GM23338 (cell line): ENCODE measurements at regions not wholly inside any gene's neighbourhood (a gene's known extent, or its start where the extent isn't known, plus 50 kb on each side); places are given as distances from the start of the nearest gene placed in this dataset.

Source experiments
- ATAC-seq: fragments of 200-7000 bp; cut with Tn5 transposase; 3 replicates; pipeline ENCODE4 v1.9.1; 2020
- DNase-seq: peaks from one replicate; pipeline ENCODE4 v3.0.0-alpha.2; 2015; ENCODE audit warnings: low spot score
- H2AFZ ChIP-seq: fragments of 200-600 bp; sonication (generic); 2 replicates; pipeline ENCODE4 v1.8.0; 2016; ENCODE audit warnings: antibody characterized with exemption, mild to moderate bottlenecking, moderate library complexity
- H3F3A ChIP-seq: fragments of 200-600 bp; sonication (generic); replicated peaks from 2 replicates; pipeline ENCODE4 v1.8.0; 2017; ENCODE audit warnings: antibody characterized with exemption, mixed run types, low read depth
- H3K27ac ChIP-seq: fragments of 200-600 bp; sonication (generic); 2 replicates; pipeline ENCODE4 v1.6.1; 2016; ENCODE audit warnings: low read depth
- H3K27me3 ChIP-seq: fragments of 200-600 bp; sonication (generic); 2 replicates; pipeline ENCODE4 v1.8.0; 2016; ENCODE audit warnings: mild to moderate bottlenecking, mixed run types, moderate library complexity; ENCODE audit not compliant: insufficient read depth
- H3K36me3 ChIP-seq: fragments of 200-600 bp; sonication (generic); 2 replicates; pipeline ENCODE4 v1.8.0; 2016; ENCODE audit warnings: mild to moderate bottlenecking; ENCODE audit not compliant: insufficient read depth
- H3K4me1 ChIP-seq: fragments of 200-600 bp; sonication (generic); 2 replicates; pipeline ENCODE4 v1.8.0; 2016; ENCODE audit warnings: mild to moderate bottlenecking, moderate library complexity; ENCODE audit not compliant: insufficient read depth
- H3K4me2 ChIP-seq: fragments of 200-600 bp; sonication (generic); 2 replicates; pipeline ENCODE4 v1.7.1; 2017; ENCODE audit warnings: mixed run types
- H3K4me3 ChIP-seq: fragments of 200-600 bp; sonication (generic); 2 replicates; pipeline ENCODE4 v1.6.1; 2016; ENCODE audit warnings: mixed run types
- H3K79me2 ChIP-seq: fragments of 200-600 bp; sonication (generic); replicated peaks from 2 replicates; pipeline ENCODE4 v1.8.0; 2017; ENCODE audit warnings: mild to moderate bottlenecking; ENCODE audit not compliant: insufficient read depth
- H3K9me2 ChIP-seq: fragments of 200-600 bp; sonication (generic); 2 replicates; pipeline ENCODE4 v1.8.0; 2017; ENCODE audit not compliant: insufficient read depth
- H4K20me1 ChIP-seq: fragments of 200-600 bp; sonication (generic); replicated peaks from 2 replicates; pipeline ENCODE4 v1.8.0; 2017; ENCODE audit warnings: mild to moderate bottlenecking; ENCODE audit not compliant: insufficient read depth
- H3K27ac Mint-ChIP-seq: 2 replicates; pipeline ENCODE4 v1.8.0; 2020; ENCODE audit warnings: inconsistent platforms, mild to moderate bottlenecking, moderate library complexity, mixed read lengths
- H3K27me3 Mint-ChIP-seq: 3 replicates; pipeline ENCODE4 v1.8.0; 2022; ENCODE audit warnings: low read depth, mild to moderate bottlenecking, moderate library complexity, mixed read lengths, inconsistent platforms; ENCODE audit not compliant: insufficient read depth, poor library complexity
- H3K36me3 Mint-ChIP-seq: 3 replicates; pipeline ENCODE4 v1.8.0; 2021; ENCODE audit warnings: low read depth, mild to moderate bottlenecking, inconsistent platforms, moderate library complexity, mixed read lengths
- H3K4me1 Mint-ChIP-seq: 3 replicates; pipeline ENCODE4 v1.8.0; 2020; ENCODE audit warnings: mild to moderate bottlenecking, inconsistent platforms, mixed read lengths
- H3K4me3 Mint-ChIP-seq: 3 replicates; pipeline ENCODE4 v1.8.0; 2021; ENCODE audit warnings: moderate library complexity, mild to moderate bottlenecking, inconsistent platforms, mixed read lengths
- H3K9me3 Mint-ChIP-seq: 3 replicates; pipeline ENCODE4 v1.8.0; 2020; ENCODE audit warnings: moderate library complexity, mild to moderate bottlenecking, inconsistent platforms, mixed read lengths
- JUNB ChIP-seq: IDR thresholded peaks from one replicate; pipeline ENCODE4 v1.6.1; 2016; ENCODE audit warnings: antibody characterized with exemption; ENCODE audit not compliant: unreplicated experiment
- NANOG ChIP-seq: IDR thresholded peaks from 2 replicates; pipeline ENCODE4 v1.6.1; 2016; ENCODE audit warnings: antibody characterized with exemption, borderline replicate concordance
- POLR2AphosphoS5 ChIP-seq: IDR thresholded peaks from 2 replicates; pipeline ENCODE4 v1.6.1; 2016; ENCODE audit warnings: antibody characterized with exemption, low read depth
- REST ChIP-seq: IDR thresholded peaks from one replicate; pipeline ENCODE4 v1.6.1; 2018; ENCODE audit warnings: antibody characterized with exemption; ENCODE audit not compliant: unreplicated experiment
- ZNF114 ChIP-seq: fragments of 250-450 bp; sonication (Bioruptor Pico); IDR thresholded peaks from 2 replicates; pipeline ENCODE4 v1.5.0; 2020; ENCODE audit warnings: mild to moderate bottlenecking, moderate library complexity
- ZNF331 ChIP-seq: fragments of 250-450 bp; sonication (Bioruptor Pico); IDR thresholded peaks from 2 replicates; pipeline ENCODE4 v1.5.0; 2020; ENCODE audit warnings: low read depth, mild to moderate bottlenecking, moderate library complexity
- ZNF462 ChIP-seq: fragments of 250-450 bp; sonication (Bioruptor Pico); IDR thresholded peaks from 2 replicates; pipeline ENCODE4 v1.5.0; 2020; ENCODE audit warnings: mild to moderate bottlenecking, moderate library complexity

- Mint-ChIP-seq H3K4me3 (no peak overlapping the region), H3K27ac (no peak overlapping the region), H3K36me3 (no peaks in the 10 kb centered on the region), H3K9me3 (no peaks in the 10 kb centered on the region), H3K4me1 (peaks cover 10% of the 10 kb centered on the region; the same call in 2 of the 3 replicates), H3K27me3 (peaks cover 5% of the 10 kb centered on the region)
- Histone ChIP-seq H3K9me2 (peaks cover 4% of the 10 kb centered on the region; the same call in 1 of the 2 replicates), H3K27ac (no peak overlapping the region), H3K4me2 (no peak overlapping the region), H3K36me3 (no peaks in the 10 kb centered on the region), H3K4me3 (no peak overlapping the region), H3K79me2 (no peaks in the 10 kb centered on the region), H3K27me3 (no peaks in the 10 kb centered on the region), H2AFZ (no peak overlapping the region), H4K20me1 (no peaks in the 10 kb centered on the region), H3F3A (no peaks in the 10 kb centered on the region), H3K4me1 (no peaks in the 10 kb centered on the region; the same call in 1 of the 2 replicates)
- no peak for DNase-seq
- TF ChIP-seq REST (no peak), ZNF462 (CRISPR knock-in tag) (no peak), ZNF114 (no peak), ZNF331 (CRISPR knock-in tag) (no peak), POLR2AphosphoS5 (no peak), NANOG (no peak), JUNB (no peak)
- no peak for ATAC-seq
These were observed 109.4 kb upstream of the TBCA start for GRCh38 chr5:77885519-77885918.
